Spleen (tissue), 7 donors: ENCODE measurements at regions not wholly inside any gene's neighbourhood (a gene's known extent, or its start where the extent isn't known, plus 50 kb on each side); places are given as distances from the start of the nearest gene placed in this dataset.

Experiments
- POLR2A ChIP-seq, 3 donors: fragments of 450-650 bp; IDR thresholded peaks; one replicate each; pipeline ENCODE4 v1.5.1; 2017; ENCODE audit warnings: antibody characterized with exemption in 3 of 3, mild to moderate bottlenecking in 1 of 3
- POLR2AphosphoS5 ChIP-seq, 3 donors: sonication (generic); formaldehyde crosslinking; IDR thresholded peaks; one replicate each; pipeline ENCODE4 v1.5.1; 2017; ENCODE audit warnings: antibody characterized with exemption in 3 of 3
- TF ChIP-seq, protein P1 (sequence below), 11 experiments: fragments of 200-600 bp in 7 of 11; fragments of 450-650 bp in 4 of 11; sonication (generic) in 4 of 11; IDR thresholded peaks in 8 of 11; conservative IDR thresholded peaks in 3 of 11; 1 replicate in 7 of 11; 2 replicates in 4 of 11; pipeline versions ENCODE4 v1.4.0 to v1.8.0; 2016 to 2021; ENCODE audit warnings: antibody characterized with exemption in 11 of 11, inconsistent platforms in 4 of 11, mild to moderate bottlenecking in 1 of 11
- donor health status: DM: no; HTN: no; CAD: no; lungs with moderate emphysema.
- donor health status: DM: no; HTN: no; CAD: no.
- donor health status: DM: no; HTN: no; CAD: no.

DNA sequence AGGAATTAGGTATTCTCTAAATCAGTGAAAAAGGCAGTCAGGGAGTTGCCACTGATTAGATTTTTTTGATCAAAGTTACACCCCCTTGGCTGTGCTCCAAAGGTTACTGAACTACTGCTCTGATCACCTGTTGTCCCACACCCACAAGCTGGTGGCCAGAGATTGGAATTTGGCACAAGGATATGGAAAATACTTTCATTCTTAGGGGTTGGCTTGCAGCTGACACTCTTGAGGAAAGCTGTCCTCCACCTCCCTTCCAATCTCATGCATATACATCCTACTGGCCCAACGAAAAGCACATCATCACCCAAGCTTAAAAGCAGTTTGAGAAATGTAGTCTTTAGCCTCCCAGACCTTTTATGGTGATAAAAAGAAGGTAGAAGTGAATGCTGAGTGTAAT is 329.5 kb upstream of the CHAC2 start:
- no peak for TF ChIP-seq POLR2A (IDR thresholded peaks at IDR 0.05)
- TF ChIP-seq, protein P1, sequence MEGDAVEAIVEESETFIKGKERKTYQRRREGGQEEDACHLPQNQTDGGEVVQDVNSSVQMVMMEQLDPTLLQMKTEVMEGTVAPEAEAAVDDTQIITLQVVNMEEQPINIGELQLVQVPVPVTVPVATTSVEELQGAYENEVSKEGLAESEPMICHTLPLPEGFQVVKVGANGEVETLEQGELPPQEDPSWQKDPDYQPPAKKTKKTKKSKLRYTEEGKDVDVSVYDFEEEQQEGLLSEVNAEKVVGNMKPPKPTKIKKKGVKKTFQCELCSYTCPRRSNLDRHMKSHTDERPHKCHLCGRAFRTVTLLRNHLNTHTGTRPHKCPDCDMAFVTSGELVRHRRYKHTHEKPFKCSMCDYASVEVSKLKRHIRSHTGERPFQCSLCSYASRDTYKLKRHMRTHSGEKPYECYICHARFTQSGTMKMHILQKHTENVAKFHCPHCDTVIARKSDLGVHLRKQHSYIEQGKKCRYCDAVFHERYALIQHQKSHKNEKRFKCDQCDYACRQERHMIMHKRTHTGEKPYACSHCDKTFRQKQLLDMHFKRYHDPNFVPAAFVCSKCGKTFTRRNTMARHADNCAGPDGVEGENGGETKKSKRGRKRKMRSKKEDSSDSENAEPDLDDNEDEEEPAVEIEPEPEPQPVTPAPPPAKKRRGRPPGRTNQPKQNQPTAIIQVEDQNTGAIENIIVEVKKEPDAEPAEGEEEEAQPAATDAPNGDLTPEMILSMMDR (IDR thresholded peaks at IDR 0.05 in 8 of 11, conservative IDR thresholded peaks at IDR 0.05 in 3 of 11): no peak
- TF ChIP-seq POLR2AphosphoS5 (IDR thresholded peaks at IDR 0.05): no peak
